ENCODE measurements at regions not wholly inside any gene's neighbourhood (a gene's known extent, or its start where the extent isn't known, plus 50 kb on each side); places are given as distances from the start of the nearest gene placed in this dataset.
"Not testable (repeated sequence)": the region's sequence is repeated elsewhere in the genome, so short reads cannot be mapped to it uniquely, and the experiment has no call there.

DNA sequence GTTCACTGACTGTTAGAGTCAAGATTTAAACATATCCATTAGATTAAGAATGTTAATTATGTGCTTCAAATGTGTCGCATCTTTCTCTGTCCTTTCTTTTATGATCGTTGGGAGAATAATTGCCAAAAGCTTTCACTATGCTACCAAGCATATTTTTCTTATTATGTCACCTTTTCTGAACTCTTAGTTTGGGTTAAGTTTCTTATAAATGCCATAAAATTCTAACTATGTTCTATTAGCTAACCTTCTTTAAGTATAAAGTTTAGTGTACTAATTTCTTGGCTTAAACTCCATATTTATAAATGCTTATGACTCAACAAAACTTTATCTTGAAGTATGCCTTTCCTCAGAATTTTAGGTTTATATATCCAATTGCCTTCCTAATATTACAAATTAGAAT, 1759.4 kb downstream of the PCDH9 start:
- DNase-seq (ENCODE audit: low read depth, low spot score) = no peak
- no peak overlapping the region for H3K27ac ChIP-seq

DNA sequence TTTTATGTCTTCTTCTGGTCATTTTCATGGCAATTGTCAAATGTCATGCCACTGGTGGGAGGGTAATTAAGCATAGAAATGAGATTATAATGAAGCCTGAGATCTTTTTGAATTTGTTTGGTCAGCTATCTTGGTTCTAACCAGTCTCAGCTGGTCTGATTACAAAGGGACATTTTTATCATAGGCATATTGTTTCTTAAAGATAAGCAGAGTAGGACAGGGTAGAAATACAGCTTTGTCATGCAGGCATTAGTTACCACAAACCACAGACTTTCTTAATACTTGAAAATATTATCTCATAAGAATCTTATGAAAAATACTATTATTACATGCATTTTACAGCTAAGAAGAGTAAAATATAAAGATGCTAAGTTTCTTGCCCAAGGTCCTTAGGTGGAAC, 1761.5 kb downstream of the PCDH9 start:
- no peak for DNase-seq (ENCODE audit: low read depth, low spot score)
- H3K27ac ChIP-seq = no peak overlapping the region

DNA sequence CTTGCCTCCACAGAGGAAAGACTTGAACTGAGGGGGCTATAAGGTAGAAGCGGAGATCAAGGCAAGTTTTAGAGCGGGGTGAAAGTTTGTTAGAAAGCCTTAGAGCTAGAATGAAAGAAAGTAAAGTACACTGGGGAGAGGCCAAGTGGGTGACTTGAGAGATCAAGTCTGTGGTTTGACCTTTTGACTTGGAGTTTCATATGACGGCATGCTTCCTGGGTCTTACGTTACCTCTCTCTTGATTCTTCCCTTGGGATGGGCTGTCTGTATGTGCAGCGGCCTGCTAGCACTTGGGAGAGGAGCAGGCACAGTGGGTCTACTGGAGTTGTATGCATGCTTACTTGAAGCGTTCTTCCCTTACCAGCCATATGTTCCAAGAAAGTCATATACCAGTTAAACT, 1768.5 kb downstream of the PCDH9 start:
- DNase-seq (ENCODE audit: low read depth, low spot score) = no peak
- H3K27ac ChIP-seq = no peak overlapping the region

DNA sequence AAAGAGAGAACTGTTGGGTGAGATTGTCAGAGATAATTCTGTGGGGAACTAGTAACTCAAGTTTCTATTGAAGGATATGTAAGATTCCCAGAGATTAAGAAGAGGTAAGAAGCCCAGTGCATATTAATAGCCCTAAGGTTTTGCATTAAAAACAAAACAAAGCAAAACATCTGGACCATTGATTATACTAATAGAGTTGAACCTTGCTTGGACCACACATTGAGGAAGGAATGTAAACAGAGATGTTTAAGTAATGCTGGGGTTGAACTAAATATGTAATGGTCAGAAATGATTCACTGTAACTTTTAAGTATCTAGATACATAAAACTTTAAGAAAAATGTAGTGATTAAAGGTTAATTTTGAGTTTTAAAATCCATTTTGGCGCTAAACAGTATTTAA, 1770.0 kb downstream of the PCDH9 start:
- no peak overlapping the region for H3K27ac ChIP-seq

GRCh38 chr13:65456150-65456912, 1773.8 kb downstream of the PCDH9 start:
- no peak for DNase-seq (ENCODE audit: low read depth, low spot score)
- H3K27ac ChIP-seq = no peak overlapping the region

More for the DNA sequence above, 1770.0 kb downstream of the PCDH9 start:
- DNase-seq (ENCODE audit: low read depth, low spot score) = no peak

DNA sequence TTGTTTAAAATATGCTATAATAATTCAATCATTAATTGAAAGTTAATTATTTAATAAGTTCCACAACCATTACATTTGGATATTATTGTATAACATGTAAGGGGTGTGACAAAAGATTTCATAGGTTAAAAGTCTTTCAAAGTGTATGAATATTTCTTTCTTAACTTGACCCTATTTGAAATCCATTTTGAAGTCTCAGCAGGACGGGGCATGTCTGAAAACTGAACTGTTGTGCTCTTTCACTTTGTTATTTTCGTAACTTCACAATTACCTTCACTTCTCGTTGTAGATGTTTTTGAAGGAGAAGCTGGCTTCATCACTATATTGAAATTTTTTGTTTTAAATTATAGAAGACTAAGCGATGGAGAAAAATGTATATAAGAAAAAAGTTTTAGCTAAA, 1775.7 kb downstream of the PCDH9 start:
- no peak overlapping the region for H3K27ac ChIP-seq
- no peak for DNase-seq (ENCODE audit: low read depth, low spot score)

GRCh38 chr13:65453982-65454381, 1776.2 kb downstream of the PCDH9 start:
- H3K27ac ChIP-seq = no peak overlapping the region
- DNase-seq (ENCODE audit: low read depth, low spot score) = no peak

GRCh38 chr13:65445340-65445739, 1784.8 kb downstream of the PCDH9 start:
- no peak for DNase-seq (ENCODE audit: low read depth, low spot score)
- no peak overlapping the region for H3K27ac ChIP-seq

DNA sequence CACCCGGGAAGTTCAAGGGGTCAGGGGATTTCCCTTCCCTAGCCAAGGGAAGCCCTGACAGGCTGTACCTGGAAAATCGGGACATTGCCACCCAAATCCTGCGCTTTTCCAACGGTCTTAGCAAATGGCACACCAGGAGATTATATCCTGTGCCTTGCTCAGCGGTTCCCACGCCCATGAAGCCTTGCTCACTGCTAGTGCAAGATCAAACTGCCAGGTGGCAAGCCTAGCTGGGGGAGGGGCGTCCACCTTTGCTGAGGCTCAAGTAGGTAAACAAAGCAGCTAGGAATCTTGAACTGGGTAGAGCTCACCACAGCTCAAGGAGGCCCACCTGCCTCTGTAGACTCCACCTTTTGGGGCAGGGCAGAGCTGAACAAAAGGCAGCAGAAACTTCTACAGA, 1794.5 kb downstream of the PCDH9 start:
- H3K27ac ChIP-seq = no peak overlapping the region
- no peak for DNase-seq (ENCODE audit: low read depth, low spot score)

DNA sequence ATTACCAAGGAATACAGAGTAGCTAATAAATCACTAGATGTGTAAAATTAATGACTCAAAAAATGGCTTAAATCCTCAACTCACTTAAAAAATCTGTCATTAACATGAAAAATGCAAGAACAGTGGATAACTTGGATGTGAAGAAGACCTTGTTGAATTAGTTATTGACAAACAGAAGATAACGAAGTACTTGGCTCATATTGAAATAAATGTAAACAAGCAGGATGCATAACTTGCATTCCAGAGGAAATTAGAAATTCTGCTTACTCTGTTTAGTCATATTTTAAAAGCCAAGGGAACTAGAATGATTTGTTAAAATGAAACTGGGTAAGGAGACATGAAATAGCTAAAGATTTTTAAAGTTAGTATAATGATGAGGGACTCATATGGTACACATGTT, 1812.2 kb downstream of the PCDH9 start:
- H3K27ac ChIP-seq = no peak overlapping the region
- no peak for DNase-seq (ENCODE audit: low read depth, low spot score)

GRCh38 chr13:65416784-65417183, 1813.4 kb downstream of the PCDH9 start:
- no peak for DNase-seq (ENCODE audit: low read depth, low spot score)
- H3K27ac ChIP-seq = no peak overlapping the region

DNA sequence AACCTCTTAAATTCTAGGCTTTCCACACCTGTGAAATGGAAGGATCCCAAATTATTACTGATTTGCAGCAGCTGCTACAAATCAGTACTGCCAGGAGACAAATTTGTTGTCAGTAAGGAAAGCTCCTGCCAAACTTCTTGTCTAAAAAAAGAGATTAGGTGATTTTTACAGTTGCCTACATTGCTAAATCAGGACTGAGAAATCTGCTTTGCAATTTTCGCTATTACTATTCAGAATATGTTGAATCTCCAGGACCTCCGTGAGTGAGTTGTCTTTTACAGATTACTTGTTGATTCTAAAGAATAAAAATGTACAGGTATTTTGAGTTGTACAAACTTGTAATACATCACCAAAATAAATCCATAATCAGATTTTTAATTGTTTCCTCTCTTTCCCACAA, 1815.9 kb downstream of the PCDH9 start:
- DNase-seq (ENCODE audit: low read depth, low spot score) = no peak
- H3K27ac ChIP-seq = no peak overlapping the region

- DNase-seq (ENCODE audit: low read depth, low spot score) = no peak
- no peak overlapping the region for H3K27ac ChIP-seq
Measured at GRCh38 chr13:65411521-65411920, 1818.6 kb downstream of the PCDH9 start.

- no peak overlapping the region for H3K27ac ChIP-seq
Measured at GRCh38 chr13:65410791-65411190, 1819.3 kb downstream of the PCDH9 start.

DNA sequence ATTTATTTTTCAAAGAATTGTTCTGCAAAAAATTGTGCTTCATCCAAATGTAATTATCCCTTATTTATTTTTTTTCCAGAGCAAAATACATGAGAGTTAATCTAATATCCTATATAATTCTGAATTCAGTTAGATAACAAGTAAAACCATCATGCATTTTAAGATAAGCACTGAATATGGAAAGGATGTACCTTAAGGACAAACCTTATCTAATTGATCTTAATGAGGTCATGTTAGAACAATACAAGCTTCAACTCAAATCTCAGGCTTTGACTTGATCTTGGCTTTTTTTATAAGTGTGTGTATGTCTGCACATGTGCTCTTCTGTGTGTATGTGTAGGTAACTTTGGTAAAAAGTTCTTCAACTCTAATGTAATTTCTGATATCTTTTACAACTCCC, 1828.8 kb downstream of the PCDH9 start:
- H3K27ac ChIP-seq = no peak overlapping the region
- DNase-seq (ENCODE audit: low read depth, low spot score) = no peak

More at GRCh38 chr13:65410791-65411190, 1819.3 kb downstream of the PCDH9 start:
- no peak for DNase-seq (ENCODE audit: low read depth, low spot score)

- DNase-seq (ENCODE audit: low read depth, low spot score) = no peak
- H3K27ac ChIP-seq = no peak overlapping the region
Measured at GRCh38 chr13:65400702-65401101, 1829.4 kb downstream of the PCDH9 start.

DNA sequence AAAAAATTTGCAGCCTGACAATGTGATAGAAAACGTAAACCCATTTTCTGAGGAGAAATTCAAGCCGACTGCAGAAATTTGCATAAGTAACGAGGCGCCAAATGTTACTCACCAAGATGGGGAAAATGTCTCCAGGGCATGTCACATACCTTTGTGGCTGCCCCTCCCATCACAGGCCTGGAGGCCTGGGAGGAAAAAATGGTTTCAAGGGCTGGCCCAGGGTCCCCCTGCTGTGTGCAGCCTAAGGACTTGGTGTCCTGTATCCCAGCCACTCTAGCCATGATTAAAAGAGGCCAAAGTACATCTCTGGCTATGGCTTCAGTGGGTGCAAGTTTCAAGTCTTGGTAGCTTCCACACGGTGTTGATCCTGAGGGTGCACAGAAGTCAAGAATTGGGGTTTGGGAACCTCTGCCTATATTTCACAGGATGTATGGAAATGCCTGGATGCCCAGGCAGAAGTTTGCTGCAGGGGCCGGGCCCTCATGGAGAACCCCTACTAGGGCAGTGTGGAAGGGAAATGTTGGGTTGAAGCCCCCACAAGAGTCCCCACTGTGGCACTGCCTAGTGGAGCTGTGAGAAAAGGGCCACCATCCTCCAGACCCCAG, 1842.3 kb downstream of the PCDH9 start:
- no peak for DNase-seq (ENCODE audit: low read depth, low spot score)
- H3K27ac ChIP-seq = no peak overlapping the region

GRCh38 chr13:65378943-65379519, 1851.1 kb downstream of the PCDH9 start:
- no peak for DNase-seq (ENCODE audit: low read depth, low spot score)
- H3K27ac ChIP-seq = no peak overlapping the region

DNA sequence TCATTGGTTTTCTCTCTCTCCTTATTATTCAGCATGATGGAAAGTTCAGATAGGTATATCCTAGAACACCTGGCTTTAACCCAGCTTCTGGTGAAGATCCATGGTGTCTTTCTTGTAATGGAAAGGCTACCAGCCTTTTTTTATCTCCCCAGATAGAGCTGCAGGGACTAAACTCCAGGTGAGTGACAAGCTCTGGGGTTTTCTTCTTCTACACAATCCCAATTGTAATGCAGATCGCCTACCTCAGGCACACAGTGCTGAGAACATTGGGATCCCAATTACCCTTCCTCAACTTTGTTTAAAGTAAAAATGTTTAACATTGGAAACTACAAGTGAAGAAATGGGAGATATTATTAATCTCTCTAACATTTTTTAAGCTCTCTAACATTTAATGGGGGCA, 1851.7 kb downstream of the PCDH9 start:
- no peak for DNase-seq (ENCODE audit: low read depth, low spot score)
- H3K27ac ChIP-seq = no peak overlapping the region

DNA sequence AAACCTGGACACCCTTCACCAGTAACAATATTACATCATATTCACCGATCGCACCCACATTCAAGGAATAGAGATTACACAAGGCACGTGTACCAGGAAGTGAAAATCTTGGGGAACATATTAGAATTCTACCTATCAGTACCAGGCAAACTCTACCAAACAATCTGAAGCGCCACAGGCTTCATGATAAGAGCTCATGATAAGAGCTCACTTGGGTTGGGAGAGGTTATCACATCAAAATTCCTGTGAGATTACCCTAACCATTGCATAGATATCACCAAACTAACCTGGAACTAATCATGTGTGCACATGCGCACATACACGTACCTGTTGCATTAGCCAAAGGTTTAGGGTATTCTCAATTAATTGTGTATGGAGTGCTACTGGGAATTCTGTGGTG, 1861.3 kb downstream of the PCDH9 start:
- DNase-seq (ENCODE audit: low read depth, low spot score) = no peak
- no peak overlapping the region for H3K27ac ChIP-seq

- no peak for DNase-seq (ENCODE audit: low read depth, low spot score)
- no peak overlapping the region for H3K27ac ChIP-seq
Measured at GRCh38 chr13:65353951-65354350, 1876.2 kb downstream of the PCDH9 start.

DNA sequence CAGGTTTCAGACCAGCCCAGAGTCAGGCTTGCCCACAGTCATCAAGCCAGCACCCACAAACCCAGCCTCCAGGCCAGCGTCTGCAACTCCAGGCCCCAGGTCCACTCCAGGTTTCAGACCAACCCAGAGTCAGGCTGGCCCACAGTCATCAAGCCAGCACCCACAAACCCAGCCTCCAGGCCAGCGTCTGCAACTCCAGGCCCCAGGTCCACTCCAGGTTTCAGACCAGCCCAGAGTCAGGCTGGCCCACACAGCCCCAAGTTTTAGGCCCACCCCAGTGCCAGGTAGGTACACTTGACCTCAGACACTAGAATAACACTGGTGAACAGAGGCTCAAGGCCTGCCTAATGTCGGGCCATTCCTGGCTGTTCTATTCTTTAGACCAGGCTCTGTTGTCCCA, 1877.0 kb downstream of the PCDH9 start:
- not testable (repeated sequence) for H3K27ac ChIP-seq; DNase-seq (ENCODE audit: low read depth, low spot score)
